Astrocyte of the spinal cord (primary cell): ENCODE measurements at regions not wholly inside any gene's neighbourhood (a gene's known extent, or its start where the extent isn't known, plus 50 kb on each side); places are given as distances from the start of the nearest gene placed in this dataset.

ENCODE experiments used
- DNase-seq: peaks from one replicate; pipeline ENCODE4 v3.0.0; 2011; ENCODE audit warnings: low read depth, low spot score
- H3K4me3 ChIP-seq: 2 replicates; pipeline ENCODE4 v1.5.1; 2011; ENCODE audit warnings: low read depth, mild to moderate bottlenecking, low read length, moderate library complexity
- in situ Hi-C: cut with HindIII; loops from 2 replicates; pipeline ENCODE4 v1.10.0; 2017; ENCODE audit warnings: low sequenced_read_pairs
- TF ChIP-seq, protein P1 (sequence below): IDR thresholded peaks from 2 replicates; pipeline ENCODE4 v1.5.1; 2012; ENCODE audit warnings: low read depth, mild to moderate bottlenecking, low read length, inconsistent platforms

DNA sequence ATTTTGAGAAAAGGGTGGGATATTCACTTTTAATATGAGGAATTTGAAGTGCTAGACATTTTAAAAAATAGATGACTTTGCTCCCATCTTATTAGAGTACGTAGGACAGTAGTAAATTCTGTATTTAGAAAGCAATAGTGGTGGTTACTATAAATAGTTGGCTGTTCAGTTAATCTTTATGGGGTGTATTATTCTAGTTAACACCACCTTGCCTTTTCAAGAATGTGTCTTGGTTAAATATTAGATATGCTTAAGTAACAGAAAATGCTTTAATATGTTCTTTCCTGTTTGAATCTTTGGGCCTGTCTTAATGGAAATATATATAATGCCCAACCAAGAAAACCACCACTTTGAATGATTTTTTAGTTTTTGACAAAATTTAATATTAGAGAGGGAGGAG lies 608.7 kb upstream of the FAM174A start:
- TF ChIP-seq, protein P1, sequence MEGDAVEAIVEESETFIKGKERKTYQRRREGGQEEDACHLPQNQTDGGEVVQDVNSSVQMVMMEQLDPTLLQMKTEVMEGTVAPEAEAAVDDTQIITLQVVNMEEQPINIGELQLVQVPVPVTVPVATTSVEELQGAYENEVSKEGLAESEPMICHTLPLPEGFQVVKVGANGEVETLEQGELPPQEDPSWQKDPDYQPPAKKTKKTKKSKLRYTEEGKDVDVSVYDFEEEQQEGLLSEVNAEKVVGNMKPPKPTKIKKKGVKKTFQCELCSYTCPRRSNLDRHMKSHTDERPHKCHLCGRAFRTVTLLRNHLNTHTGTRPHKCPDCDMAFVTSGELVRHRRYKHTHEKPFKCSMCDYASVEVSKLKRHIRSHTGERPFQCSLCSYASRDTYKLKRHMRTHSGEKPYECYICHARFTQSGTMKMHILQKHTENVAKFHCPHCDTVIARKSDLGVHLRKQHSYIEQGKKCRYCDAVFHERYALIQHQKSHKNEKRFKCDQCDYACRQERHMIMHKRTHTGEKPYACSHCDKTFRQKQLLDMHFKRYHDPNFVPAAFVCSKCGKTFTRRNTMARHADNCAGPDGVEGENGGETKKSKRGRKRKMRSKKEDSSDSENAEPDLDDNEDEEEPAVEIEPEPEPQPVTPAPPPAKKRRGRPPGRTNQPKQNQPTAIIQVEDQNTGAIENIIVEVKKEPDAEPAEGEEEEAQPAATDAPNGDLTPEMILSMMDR: no peak
- no peak overlapping the region for H3K4me3 ChIP-seq
- in situ Hi-C loops: no loop called here
- no peak for DNase-seq

DNA sequence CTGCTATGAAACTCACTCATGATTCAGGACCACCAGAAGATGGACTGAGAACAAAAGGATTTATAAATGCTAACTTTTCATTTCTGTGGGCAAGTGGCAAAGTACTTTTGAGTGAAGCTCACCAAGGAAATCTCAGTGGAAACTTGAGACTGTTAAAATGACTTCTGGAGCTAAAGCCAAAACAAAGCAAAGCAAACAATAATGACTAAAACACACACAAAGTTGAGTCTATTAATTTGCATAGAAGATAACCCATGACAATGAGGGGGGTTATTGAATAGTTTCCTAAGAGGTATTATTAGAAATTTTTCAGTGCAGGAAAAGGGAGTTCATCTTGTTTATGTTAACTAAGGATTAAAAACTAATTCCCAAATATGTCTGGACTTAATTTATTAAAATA lies 612.8 kb upstream of the FAM174A start:
- in situ Hi-C loops: no loop called here
- no peak overlapping the region for H3K4me3 ChIP-seq

DNA sequence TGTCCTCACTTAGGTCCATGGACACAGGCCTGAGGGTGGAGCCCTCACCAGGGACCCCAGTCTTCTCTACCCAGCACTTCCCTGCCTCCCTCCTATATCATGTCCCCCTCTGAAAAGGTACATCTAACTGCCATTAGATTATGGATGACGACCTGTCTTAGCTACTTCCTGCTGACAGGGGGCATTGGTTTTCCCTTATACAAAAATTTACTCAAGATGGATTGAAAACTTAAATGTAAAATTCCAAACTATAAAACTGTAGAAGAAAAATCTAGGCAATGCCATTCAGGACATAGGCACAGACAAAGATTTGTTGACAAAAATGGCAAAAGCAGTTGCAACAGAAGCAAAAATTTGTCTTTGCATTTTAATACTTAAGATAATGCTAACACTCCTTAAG lies 623.2 kb upstream of the FAM174A start:
- no peak overlapping the region for H3K4me3 ChIP-seq
- in situ Hi-C loops: no loop called here
- TF ChIP-seq, protein P1: no peak
- DNase-seq: no peak

More for the DNA sequence above, 612.8 kb upstream of the FAM174A start:
- no peak for DNase-seq
- TF ChIP-seq, protein P1: no peak

- in situ Hi-C loops: no loop called here
- TF ChIP-seq, protein P1: no peak
- no peak for DNase-seq
- H3K4me3 ChIP-seq: no peak overlapping the region
Measured at GRCh38 chr5:99906776-99907175, 628.4 kb upstream of the FAM174A start.

DNA sequence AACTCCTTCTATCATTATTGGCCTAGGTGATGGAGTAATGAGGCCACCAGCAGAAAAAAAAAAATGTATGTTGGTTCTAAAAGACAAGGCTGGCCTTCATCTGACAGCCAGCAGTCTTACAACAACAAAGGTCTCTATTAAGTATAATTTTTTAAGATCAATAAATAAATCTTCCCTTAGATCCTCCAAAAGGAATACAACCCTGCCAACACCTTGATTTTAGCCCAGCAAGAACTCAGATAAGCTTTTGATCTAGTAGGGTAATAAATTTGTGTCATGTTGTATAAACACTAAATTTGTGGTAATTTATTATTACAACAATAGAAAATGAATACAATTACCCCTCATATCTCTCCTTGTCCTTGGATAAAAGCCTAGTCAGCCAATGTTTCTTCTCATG lies 633.2 kb upstream of the FAM174A start:
- no peak overlapping the region for H3K4me3 ChIP-seq
- in situ Hi-C loops: no loop called here
- DNase-seq: no peak
- TF ChIP-seq, protein P1: no peak

DNA sequence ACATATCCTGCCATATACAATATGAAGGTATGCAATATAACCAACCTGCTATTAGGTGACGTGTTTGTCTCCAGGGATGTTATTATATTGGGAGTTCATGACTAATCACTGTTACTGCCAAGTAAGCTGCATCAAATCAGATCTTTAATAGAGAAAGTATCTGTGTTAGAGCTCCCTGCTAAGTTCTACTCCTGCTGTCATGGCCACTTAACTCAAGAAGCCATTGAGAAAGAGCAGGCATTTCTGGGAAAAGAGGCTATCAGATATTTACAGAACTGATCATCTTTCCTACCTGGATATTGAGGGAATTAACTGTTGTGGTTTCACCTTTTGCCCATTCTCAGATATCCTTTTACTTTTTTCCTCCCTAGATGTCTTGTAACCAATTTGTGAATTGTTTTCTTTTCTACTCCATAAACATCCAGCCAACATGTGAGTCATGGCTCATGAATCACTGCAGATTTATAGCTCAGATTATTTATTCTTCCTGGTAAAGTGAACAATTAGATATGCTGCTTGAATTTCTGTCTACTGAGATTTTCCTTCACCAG lies 634.8 kb upstream of the FAM174A start:
- TF ChIP-seq, protein P1: no peak
- DNase-seq: peak; percentile 87
- in situ Hi-C loops: no loop called here
- no peak overlapping the region for H3K4me3 ChIP-seq
